ENCODE measurements at regions not wholly inside any gene's neighbourhood (a gene's known extent, or its start where the extent isn't known, plus 50 kb on each side); places are given as distances from the start of the nearest gene placed in this dataset.

DNA sequence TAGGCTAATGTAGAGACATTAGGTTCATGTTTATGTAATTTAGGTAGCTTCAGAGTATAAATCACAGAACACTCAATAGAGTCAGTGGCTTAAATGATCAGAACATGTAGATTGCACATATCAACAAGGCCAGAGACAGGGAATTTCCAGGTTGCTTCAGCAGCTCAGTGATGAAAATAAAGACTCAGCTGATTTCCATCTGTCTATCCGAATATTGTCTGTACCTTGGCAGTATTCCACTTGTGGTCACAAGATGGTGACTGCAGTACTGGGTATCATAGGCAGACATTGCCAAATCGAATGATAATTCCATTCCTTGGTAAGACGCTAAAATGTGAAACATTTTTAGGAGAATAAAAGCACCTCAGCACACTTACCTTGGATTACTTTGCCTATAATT is 702.2 kb downstream of the MAT2B start:
- TF ChIP-seq EZH2 (IDR thresholded peaks at IDR 0.05; ENCODE audit: insufficient read depth, poor library complexity, severe bottlenecking), result no peak
- no peak for TF ChIP-seq EZH2phosphoT487 (IDR thresholded peaks at IDR 0.05; ENCODE audit: insufficient read depth, low read depth)
